Limb (tissue), 2 donors: ENCODE measurements at regions not wholly inside any gene's neighbourhood (a gene's known extent, or its start where the extent isn't known, plus 50 kb on each side); places are given as distances from the start of the nearest gene placed in this dataset.
"Not testable (repeated sequence)": the region's sequence is repeated elsewhere in the genome, so short reads cannot be mapped to it uniquely, and the experiment has no call there.

ENCODE experiments used
- DNase-seq, 2 donors: peaks; one replicate each; pipeline ENCODE4 v3.0.0-alpha.2; 2016; ENCODE audit errors: extremely low spot score in 2 of 2

DNA sequence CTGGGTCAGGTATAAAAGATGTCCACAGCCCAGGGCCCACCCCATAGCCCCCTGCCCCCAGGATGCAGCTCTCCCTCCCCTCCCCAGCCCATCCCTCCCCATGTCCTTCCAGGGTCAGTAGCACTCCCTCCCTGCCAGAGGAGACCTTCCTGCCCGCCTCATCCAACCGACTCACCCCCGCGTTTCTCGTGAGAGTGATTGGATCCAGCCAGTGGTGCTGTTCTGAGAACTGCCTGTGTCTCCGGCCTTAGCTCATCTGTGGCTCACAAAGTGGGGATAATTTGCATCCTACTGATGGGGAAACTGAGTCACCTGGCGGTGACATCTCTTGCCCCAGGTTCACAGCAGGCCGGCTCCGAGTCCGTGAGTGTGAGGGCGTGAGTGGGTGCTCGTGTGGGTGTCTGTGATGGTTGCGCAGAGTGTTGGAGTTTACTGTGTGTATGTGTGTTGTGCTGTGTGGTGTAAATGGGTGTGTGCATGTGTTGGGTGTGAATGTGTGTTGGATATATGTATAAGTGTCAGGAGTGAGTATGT lies 90.7 kb upstream of the GSE1 start:
- no peak for DNase-seq

DNA sequence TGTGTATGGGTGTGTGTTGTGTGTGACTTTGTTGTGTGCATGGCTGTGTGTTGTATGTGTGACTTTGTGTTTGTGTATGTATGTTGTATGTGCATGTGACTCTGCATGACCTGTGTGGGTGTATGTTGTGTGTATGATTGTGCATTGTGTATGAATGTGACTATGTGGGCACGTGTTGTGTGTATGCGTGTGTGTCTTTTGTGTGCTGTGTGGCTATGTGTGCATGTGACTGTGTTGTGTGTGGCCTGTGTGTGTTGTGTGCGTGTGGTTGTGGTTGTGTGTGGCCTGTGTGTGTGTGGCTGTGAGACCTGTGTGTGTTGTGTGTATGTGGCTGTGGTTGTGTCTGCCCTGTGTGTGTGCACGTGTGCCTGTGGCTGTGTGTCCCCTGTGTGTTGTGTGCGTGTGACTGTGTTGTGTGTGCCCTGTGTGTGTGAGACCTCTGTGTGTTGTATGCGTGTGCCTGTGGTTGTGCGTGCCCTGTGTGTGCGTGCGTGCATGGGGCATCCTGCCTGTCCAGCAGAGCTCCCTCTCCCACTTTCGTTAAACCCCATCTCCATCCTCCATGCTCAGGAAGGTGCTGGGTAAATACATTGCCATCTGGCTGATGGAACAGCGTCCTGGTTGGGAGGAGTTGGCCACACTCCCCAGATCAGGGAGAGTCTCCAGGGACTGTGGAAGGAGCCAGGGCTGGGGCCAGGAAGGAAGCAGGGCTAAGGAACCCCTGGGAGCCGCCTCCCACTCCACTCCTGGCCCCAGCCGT lies 90.1 kb upstream of the GSE1 start:
- no peak for DNase-seq

DNA sequence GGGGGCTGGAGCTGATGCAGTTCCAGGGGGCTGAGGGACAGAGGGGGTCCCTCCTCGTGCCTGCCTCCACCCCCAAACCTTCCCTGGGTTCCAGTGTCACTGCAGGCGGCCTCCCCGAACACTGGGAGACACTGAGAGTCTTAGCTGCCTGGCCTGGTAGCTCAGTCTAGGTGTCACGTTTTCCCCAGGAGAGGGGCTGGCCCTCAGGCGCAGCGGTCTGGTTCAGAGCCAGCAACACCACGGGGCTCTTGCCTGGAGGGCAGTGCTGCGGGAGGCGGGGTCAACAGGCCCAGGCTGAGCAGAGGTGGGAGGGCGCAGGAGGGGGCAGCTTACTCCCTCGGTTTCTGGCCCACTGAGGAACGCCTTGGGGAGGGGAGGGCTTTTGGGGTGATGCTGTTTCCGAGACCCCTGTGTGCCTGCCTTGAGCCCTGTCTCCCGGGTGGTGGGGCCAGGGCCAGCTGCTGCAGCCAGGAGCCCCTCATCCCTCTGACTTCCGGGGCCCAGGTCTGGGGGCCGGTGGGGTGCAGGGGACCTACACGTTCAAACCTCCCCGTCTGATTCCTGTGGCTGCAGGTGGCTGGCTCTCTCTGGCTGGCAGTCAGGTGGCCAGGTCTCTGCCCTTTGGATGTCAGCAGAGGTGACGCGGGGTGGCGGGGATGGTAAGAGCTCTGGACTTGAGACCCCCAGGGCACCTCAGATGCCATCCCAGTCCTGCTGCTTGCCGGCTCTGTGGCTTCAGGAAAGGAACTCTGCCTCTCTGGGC lies 89.3 kb upstream of the GSE1 start:
- DNase-seq: no peak

DNA sequence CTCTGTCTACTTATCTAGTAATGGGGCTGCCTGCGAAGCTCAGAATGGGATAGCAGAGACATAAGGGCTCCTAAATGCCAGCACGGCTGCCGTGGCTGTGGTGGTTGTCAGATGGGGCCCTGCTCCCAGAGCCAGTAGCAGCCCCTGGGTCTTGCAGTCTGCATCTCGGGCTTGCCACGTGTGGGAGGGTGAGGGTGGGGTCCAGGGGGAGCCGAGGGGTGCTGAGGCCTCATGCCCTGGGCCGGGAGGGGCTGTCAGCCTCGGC lies 88.8 kb upstream of the GSE1 start:
- no peak for DNase-seq

DNA sequence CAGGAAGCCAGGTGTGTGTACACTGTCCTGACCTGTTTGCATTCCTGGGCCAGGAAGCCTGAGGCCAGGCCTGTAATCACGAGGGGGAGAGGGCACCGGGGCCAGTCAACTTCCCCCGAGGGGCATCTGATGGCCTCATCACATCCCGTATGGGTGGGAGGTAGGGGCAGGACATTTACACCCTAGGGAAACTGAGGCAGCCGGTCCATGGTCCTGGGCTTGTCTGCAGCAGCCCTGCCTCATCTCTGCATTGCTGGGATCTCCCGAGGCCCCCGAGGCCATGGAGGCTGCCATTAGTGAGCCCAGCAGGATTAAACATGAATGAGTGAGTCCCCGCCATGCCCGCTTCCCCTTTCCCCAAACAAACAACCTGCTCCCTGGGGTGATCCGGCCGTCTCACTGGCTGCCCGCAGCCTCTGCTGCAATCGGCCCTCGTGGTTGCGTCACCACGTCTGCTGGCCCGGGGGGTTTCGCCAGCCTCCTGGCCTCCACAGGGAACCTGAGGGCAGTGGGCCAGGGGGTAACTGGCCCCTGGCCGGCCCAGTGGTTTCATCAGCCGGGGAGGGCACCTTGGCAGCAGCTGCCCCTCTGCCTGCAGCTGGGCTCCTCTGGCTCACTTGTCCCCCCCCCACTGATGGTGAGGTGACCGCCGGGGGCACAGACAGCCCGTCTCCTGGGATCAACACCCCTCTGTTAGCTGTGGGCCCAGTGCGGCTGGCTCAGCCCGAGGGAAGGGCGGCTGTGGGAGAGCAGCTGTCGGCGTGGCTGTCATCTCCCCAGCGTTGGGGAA lies 88.3 kb upstream of the GSE1 start:
- no peak for DNase-seq

DNA sequence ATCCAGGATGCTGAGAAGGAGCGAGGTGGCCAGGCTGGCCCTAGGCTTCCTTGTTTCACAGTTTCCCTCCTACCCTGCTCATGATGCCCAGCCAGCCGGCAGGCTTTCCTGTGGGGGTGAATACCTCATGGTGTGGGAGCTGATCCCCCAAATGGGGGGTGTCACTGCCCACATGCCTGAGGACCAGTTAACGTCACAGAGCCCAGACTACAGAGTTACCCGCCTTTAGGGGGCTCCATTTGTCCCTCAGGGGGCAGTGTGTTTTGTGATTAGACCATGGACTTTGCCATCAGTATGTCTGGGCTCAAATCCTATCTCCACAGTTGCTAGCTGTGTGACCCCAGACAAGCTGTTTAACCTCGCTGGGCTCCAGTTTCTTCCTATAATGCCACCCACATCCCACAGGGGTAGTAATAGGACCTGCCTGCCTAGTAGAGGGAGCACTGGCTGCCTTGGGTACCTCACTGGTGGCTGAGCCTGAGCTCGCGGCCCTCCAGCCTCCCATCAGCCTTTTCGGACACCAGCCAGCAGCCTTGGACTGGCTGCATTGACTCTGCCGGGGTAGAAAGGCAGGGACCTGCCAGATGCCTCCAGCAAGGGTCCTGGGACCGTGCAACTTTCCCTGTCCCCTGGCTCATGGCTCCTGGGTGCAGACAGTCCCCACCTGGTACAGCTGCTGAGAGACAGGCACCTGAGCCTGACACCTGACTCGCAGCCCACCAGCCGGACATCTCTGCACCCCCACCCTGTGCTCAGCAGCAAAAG lies 87.5 kb upstream of the GSE1 start:
- no peak for DNase-seq

DNA sequence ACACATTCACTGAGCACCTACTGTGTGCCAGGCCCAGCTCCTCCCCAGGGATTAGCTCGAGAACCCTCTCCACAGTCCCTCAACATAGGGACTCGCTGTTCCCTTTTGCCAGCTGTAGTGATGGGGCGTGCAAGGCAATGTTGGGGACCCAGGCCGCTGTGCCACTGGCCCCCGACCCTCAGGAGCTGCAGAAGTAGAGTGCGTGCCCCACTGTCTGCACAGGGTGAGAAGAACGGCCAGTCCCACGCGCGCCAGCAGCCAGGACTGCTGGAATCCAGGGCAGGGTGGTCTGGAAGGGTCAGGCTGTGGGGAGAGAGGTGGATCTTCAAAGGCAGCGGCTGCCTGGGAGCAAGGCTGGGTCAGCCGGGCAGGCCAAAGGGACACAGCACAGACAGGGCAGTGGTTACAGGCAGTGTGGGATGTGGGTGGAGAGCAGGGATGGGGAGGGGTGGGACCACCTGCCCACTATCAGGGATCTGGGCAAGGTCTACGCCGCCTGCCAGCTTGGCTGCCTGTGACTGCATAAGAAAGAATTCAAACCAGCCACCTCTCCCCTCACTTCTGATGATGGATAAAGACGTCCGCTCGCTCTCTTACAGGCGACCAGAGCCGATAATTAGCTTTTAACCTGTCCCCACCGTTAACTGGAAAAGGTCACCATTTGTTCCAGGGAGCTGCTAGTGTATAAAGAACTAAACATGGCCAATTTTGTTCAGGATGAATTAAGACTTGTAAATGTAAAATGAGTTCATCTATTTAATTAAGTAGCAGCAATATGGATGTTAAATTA lies 86.7 kb upstream of the GSE1 start:
- no peak for DNase-seq

DNA sequence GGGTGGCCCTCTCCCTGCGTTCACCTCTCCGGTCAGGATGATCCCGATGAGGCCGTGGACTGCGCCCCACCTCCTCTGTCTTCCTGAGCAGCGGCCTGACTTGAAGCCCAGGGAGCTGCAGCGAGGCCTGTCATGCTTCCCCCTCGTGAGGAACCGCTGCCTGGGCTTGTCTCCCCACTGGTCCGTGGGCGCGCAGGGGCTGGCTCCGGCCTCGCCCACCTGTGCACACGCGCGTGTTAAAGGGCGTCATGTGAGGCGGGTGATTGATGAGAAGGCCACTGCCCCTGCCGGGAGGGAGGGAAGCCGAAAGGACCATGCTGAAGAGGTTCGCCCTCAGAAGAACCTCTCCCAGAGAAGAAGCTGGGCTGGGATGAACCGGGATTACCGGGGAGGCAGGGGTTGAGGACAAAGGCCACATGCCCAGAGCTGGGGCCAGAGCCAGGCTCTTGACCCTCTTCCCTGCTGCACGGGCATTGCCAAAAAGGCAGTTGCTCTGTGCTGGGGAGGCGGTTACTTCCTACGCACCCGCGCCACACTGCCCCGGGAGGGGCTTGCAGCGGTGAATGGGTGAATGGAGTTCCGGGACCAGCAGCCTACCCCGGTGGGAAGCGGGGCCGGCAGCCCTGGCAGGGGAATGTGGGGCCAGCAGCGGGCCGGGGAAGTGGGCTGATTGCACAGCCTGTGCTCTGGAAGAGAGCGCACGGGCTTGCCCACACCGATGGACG lies 85.9 kb upstream of the GSE1 start:
- no peak for DNase-seq

DNA sequence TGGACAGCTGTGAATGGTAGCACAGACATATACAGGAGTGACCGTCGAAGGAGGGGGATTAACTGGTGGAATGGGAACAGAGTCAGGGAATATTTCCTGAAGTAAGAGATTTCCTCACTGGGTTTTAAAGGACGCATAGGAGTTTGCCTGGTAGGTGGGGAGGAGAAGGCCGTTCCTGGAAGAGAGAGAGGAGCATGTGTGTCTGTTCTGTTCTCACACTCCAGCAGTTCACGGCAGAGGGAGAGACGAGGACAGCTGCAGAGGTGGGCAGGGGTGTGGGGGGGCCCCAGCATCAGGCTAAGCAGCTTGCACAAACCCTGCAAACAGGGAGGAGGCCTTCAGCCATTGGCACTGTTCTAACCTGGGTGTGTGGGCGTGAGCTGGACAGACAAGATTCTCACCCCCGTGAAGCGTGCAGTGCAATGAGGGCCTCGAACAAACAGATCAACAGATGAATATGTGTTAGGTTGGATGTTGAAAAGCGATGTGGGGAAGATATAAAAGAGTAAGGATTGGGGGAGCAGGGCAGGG lies 85.3 kb upstream of the GSE1 start:
- DNase-seq: no peak

DNA sequence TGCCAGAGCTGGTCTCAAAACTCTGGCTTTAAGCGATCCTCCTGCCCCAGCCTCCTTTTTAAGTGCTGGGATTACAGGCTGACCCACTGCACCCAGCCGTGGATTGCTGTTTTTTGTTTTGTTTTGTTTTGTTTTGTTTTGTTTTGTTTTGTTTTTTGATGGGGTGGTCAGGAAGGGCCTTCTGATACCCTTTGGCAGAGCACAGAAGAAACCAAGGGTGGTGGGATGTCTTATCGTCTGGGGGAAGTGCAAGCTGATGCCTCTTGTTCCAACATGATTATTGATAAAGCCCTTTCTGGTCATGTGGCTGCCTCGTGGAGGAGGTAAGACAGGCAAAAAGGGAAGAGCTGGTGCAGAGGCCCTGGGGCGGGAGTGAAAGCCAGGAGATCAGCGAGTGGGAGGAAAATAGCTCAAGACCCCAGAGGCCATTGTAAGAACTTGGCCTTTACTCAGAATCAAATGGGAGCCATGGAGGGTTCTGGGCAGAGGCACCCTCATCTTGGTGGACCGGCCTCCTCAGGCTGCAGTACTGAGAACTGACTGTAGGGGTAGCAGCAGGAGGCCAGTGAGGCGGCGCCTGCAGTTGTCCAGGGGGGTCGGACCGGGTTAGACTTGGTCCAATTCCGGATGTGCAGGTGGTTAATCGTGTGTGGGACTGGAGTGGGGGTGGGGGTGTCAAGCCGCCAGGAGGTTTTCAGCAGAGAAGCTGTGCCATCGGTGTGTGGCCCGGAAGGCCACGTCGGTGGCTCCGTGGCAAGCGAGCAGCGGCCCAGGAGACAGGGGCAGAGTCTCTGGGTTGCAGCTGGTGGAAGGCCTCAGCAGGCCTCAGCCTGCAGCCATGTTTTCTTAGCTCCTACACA lies 84.4 kb upstream of the GSE1 start:
- DNase-seq: no peak

DNA sequence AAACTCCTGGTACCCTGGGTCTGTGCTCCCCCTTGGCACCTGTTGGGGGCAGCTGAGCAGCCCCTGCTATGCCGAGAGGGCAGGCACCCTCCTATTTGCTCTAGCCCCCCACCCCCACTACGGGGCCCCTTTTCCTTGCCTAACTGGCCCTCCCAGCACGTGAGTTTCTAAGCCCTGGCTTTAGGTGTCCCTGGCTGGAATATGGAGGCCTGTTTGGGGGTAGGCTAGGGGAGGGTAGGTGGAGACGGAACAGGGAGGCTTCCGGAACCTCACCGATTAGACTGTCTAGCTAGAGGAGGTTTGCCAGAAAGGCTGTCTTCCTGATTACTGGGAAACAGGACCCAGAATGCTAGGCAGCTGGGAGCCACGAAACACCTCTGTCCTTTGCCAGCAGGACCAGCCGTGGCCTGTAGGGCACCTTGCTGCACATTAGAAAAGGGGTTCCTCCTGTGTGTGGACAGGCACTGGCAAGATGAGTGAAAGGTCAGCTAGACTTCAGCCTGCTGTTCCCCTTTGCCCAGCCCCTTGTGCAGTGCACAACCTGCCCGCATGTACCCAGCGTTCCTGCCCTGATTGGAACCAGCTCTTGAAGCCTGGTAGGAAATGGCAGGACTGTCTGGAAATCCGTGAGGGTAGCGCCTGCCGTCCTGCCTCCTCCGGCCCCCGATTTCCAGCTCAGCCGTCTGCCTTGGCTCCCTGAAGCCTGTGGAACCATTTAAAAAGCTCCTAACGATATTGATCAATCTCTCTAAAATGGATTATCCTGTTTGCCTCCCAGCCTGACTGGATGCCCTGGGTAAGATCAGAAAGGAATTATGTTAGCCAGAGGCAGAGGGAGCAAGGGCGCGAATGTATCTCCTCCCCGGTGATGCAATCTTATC lies 83.4 kb upstream of the GSE1 start:
- DNase-seq: no peak

DNA sequence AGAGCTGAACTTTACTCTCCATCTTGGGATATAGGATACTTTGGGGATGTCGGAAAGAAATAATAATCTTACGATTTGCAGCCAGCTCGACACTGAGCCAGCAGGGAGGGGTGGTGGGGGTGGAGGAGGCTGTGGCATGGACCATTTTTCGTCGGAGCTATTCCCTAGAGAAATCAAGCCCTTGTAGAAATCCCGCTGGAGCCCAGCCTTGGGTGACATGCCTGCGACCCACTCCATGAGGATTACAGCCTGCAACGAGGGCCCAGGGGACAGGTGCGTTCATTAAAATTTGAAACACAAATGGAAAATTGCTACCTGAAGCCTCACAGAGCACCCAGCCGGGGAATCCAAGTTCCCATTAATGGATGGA lies 82.8 kb upstream of the GSE1 start:
- DNase-seq: no peak

DNA sequence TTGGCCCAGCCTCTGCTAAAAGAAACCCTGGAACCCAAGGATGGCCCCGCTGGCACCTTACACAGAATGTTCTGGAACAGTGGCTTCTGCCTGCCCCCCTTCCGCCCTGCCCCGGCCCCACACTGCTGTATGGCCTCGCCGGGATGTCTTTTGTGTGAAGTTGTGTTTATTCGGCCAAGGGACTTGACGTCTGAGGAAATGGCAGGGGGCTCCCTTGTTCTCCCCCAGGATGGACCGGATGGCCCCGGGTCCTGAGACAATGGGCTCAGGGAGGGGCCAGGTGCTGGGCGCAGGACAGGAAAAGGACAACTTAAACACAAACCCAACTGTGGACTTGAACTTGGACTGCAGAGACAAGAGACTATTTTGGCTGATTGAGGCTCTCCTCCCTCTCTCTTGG lies 81.6 kb upstream of the GSE1 start:
- no peak for DNase-seq

DNA sequence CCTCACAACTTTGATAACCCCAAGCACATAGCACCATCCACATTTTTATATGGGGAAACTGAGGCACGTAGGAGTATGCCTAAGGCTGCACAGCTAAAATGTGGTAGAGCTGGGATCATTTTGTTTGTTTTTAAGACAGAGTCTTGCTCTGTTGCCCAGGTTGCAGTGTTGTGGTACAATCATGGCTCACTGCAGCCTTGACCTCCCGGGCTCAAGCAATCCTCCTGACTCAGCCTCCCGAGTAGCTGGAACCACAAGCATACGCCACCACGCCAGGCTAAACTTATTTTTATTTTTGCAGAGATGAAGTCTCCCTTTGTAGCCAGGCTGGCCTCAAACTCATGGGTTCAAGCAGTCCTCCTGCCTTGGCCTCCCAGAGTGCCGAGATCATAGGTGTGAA lies 81.0 kb upstream of the GSE1 start:
- no peak for DNase-seq

DNA sequence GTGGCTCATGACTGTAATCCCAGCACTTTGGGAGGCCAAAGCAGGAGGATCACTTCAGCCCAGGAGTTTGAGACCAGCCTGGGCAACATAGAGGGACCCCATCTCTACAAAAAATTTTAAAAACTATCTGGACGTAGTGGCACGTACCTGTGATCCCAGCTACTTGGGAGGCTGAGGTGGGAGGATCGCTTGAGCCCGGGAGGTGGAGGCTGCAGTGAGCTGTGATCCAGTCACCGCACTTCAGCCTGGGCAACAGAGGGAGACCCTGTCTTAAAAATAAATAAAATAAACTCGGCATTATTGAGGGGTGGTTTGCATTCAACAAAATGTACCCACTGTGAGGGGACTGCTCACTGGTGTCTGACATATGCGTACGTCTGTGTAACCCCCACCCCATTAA lies 79.5 kb upstream of the GSE1 start:
- DNase-seq: not testable (repeated sequence)

DNA sequence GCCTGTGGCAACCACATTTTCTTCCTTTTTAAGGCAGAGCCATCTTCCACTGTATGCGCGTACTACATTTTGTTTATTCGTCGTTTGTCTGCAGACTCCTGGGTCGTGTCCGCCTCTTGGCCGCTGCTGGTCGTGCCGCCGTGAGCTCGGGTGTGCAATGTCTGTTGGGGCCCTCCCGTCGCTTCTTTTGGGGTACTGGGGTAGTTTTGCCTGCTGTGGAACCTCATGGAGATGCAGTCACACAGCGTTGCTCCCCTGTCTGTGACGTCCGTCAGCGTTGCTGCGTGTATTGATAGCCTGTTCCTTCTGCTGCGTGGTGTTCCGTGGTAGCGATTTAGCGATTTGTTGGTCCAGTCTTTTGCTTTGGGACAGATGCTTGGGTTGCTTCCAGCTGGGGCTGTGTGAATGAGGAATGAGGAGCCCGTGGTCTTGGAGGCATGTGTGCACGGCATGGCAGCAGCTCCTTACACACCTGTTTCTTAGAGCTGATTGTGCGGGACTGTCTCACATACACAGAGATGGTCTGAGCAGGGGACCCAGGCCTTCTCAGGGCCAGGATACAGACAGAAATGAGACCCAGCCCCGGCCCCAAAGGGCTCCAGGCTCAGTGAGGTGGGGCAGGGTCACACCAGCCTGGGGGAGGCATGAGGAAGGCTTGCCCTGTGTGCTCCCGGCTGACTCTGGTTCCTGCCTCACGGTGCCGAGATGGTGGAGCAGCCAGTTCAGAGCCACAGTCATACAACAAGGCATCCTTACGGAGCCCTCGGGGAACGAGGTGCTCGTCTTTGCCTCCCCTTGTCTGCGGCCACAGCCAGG lies 78.4 kb upstream of the GSE1 start:
- DNase-seq: no peak
